ENCODE measurements at regions not wholly inside any gene's neighbourhood (a gene's known extent, or its start where the extent isn't known, plus 50 kb on each side); places are given as distances from the start of the nearest gene placed in this dataset.

DNA sequence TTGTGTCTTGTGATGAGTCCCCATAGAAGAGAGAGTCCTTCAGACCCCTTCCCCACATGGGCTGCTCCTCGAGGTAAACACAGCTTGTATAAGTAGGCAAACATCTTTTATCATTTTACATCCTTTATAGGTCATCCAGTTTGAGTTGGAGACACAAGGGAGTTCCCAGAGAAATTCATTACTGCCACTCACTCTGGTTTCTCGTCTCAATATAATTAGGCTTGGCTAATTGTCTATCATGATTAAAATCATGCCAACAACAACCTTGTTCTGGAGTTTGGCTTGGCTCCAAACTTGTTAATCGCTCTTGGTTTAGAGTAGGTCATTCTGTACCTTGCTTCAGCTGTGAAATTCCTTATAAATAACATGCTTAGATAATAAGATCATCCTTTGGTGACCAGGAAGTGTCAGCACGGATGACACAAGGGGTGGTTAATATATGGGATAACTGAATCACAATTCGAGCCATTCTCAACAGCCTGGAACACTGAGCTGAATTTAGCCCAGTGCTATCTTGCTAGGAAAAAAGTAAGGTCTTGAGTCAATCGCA, 70.7 kb upstream of the DAB1 start:
- TF ChIP-seq, protein P1, sequence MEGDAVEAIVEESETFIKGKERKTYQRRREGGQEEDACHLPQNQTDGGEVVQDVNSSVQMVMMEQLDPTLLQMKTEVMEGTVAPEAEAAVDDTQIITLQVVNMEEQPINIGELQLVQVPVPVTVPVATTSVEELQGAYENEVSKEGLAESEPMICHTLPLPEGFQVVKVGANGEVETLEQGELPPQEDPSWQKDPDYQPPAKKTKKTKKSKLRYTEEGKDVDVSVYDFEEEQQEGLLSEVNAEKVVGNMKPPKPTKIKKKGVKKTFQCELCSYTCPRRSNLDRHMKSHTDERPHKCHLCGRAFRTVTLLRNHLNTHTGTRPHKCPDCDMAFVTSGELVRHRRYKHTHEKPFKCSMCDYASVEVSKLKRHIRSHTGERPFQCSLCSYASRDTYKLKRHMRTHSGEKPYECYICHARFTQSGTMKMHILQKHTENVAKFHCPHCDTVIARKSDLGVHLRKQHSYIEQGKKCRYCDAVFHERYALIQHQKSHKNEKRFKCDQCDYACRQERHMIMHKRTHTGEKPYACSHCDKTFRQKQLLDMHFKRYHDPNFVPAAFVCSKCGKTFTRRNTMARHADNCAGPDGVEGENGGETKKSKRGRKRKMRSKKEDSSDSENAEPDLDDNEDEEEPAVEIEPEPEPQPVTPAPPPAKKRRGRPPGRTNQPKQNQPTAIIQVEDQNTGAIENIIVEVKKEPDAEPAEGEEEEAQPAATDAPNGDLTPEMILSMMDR (IDR thresholded peaks at IDR 0.05; ENCODE audit: extremely low read depth, low read depth, low read length), result no peak
- no peak for DNase-seq (ENCODE audit: insufficient read length, low spot score, missing footprints)
- H3K36me3 ChIP-seq (ENCODE audit: insufficient read depth, low read length), result no peaks in the 10 kb centered on the region

DNA sequence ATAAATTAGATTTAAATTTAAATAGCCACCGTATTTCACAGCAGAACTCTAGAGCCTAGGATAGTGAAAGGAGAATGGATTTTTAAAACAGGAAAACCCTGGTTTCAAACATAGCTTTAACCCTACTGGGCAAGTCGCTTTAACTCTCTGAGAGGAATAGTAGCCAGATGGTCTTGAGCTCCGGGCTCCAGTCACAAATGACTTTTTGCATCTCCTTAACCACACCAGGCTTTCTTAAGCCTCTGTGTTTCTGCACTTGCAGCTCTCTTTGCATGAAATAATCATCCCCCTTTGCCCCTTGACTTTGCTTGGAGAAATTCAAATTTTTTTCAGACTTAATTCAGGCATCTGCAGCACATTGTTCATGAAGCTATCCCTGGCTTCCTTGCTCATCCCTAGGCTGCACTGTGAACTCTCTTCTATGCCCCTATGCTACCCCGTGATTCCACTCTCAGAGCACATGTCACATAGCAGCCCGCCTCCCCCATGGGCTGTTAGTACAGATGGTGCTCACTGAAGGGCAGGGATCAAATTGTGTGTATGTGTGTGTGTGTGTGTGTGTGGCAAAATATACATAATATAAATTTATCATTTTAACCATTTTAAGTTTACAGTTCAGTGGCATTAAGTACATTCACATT, 68.8 kb upstream of the DAB1 start:
- Histone ChIP-seq H3K9me3 (ENCODE audit: low read depth, low read length) (no peaks in the 10 kb centered on the region), H3K4me1 (ENCODE audit: insufficient read depth, low read length) (peaks cover 11% of the 10 kb centered on the region), H3K27ac (ENCODE audit: low read depth, low read length) (no peak overlapping the region), H4K20me1 (ENCODE audit: insufficient read depth, low read length) (no peaks in the 10 kb centered on the region), H3K27me3 (ENCODE audit: insufficient read depth, low read length) (no peaks in the 10 kb centered on the region), H2AFZ (ENCODE audit: low read length) (no peak overlapping the region), H3K4me3 (ENCODE audit: insufficient read depth, low read length) (no peak overlapping the region), H3K79me2 (ENCODE audit: insufficient read depth, low read length) (no peaks in the 10 kb centered on the region), H3K36me3 (ENCODE audit: insufficient read depth, low read length) (no peaks in the 10 kb centered on the region), H3K4me2 (ENCODE audit: insufficient read depth, low read length) (no peak overlapping the region)
- no peak for DNase-seq (ENCODE audit: insufficient read length, low spot score, missing footprints)
- TF ChIP-seq, protein P1 (IDR thresholded peaks at IDR 0.05; ENCODE audit: extremely low read depth, low read depth, low read length), result no peak

More for the DNA sequence above, 70.7 kb upstream of the DAB1 start:
- Histone ChIP-seq H3K27me3 (ENCODE audit: insufficient read depth, low read length) (no peaks in the 10 kb centered on the region), H3K27ac (ENCODE audit: low read depth, low read length) (no peak overlapping the region), H3K9me3 (ENCODE audit: low read depth, low read length) (no peaks in the 10 kb centered on the region), H2AFZ (ENCODE audit: low read length) (no peak overlapping the region), H4K20me1 (ENCODE audit: insufficient read depth, low read length) (no peaks in the 10 kb centered on the region), H3K79me2 (ENCODE audit: insufficient read depth, low read length) (no peaks in the 10 kb centered on the region), H3K4me2 (ENCODE audit: insufficient read depth, low read length) (no peak overlapping the region), H3K4me3 (ENCODE audit: insufficient read depth, low read length) (no peak overlapping the region), H3K4me1 (ENCODE audit: insufficient read depth, low read length) (peaks cover 4% of the 10 kb centered on the region)

DNA sequence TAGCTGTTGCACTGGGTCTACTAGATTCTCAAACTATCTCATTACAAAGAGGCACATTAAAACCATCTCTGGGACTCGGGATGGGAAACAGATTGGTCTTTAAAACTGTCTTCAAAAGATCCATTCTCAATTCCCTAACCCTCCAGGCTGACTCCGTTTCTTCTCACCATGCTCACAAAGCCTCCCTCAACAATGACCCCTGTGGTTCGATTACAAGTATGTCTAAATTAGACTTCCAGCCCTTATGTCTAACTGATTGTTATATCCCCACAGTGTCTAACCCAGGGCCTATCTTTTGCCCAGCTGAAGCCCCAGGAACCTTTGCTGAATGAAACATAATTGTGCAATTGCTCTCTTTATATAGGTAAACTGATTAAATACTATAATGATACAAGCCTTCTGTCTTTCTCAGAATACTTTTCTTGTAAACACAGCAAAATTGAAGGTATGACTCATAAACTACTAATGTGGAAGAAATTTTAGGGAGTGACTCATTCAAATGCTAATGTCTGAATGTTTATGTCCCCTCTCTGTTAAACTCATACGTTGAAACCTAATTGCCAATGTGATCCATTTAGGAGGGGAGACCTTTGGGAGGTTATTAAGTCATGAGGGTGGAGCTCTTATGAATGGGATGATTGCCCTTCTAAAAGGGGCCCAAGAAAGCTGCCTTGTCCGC, 65.6 kb upstream of the DAB1 start:
- peak overlapping the region; percentile 50 for H2AFZ ChIP-seq (ENCODE audit: low read length)
- peak overlapping the region; percentile 27 for H3K27ac ChIP-seq (ENCODE audit: low read depth, low read length)
- peak overlapping the region; percentile 44 for H3K4me2 ChIP-seq (ENCODE audit: insufficient read depth, low read length)
- TF ChIP-seq, protein P1 (IDR thresholded peaks at IDR 0.05; ENCODE audit: extremely low read depth, low read depth, low read length), result no peak
- H3K36me3 ChIP-seq (ENCODE audit: insufficient read depth, low read length), result no peaks in the 10 kb centered on the region
- H3K27me3 ChIP-seq (ENCODE audit: insufficient read depth, low read length), result no peaks in the 10 kb centered on the region
- no peaks in the 10 kb centered on the region for H3K9me3 ChIP-seq (ENCODE audit: low read depth, low read length)
- H3K4me1 ChIP-seq (ENCODE audit: insufficient read depth, low read length), result peaks cover 15% of the 10 kb centered on the region
- peak; percentile 90 for DNase-seq (ENCODE audit: insufficient read length, low spot score, missing footprints)
- no peaks in the 10 kb centered on the region for H4K20me1 ChIP-seq (ENCODE audit: insufficient read depth, low read length)
- no peak overlapping the region for H3K4me3 ChIP-seq (ENCODE audit: insufficient read depth, low read length)
- H3K79me2 ChIP-seq (ENCODE audit: insufficient read depth, low read length), result no peaks in the 10 kb centered on the region

DNA sequence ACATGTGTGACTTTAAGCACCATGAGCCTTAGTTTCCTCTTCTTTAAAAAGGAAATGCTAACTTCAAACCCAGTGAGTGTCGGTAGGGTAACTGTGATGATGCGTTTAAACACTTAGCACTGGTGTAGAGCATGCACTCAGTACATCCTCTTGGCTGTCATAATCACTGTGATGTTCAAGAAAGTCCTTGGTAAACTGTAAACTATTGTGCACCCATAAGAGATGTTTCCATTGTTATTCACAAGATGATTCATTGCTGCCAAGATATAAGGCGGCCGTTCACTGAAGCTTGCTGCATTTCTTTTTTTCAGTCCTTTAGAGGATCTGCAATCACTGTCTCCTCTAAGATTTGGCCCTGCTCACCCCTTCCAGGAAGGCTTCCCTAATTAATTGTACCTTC, 61.8 kb upstream of the DAB1 start:
- Histone ChIP-seq H4K20me1 (ENCODE audit: insufficient read depth, low read length) (no peaks in the 10 kb centered on the region), H3K27ac (ENCODE audit: low read depth, low read length) (no peak overlapping the region), H2AFZ (ENCODE audit: low read length) (no peak overlapping the region), H3K27me3 (ENCODE audit: insufficient read depth, low read length) (no peaks in the 10 kb centered on the region), H3K4me1 (ENCODE audit: insufficient read depth, low read length) (peaks cover 15% of the 10 kb centered on the region), H3K36me3 (ENCODE audit: insufficient read depth, low read length) (no peaks in the 10 kb centered on the region), H3K4me2 (ENCODE audit: insufficient read depth, low read length) (no peak overlapping the region), H3K9me3 (ENCODE audit: low read depth, low read length) (no peaks in the 10 kb centered on the region), H3K4me3 (ENCODE audit: insufficient read depth, low read length) (no peak overlapping the region), H3K79me2 (ENCODE audit: insufficient read depth, low read length) (no peaks in the 10 kb centered on the region)
- TF ChIP-seq, protein P1 (IDR thresholded peaks at IDR 0.05; ENCODE audit: extremely low read depth, low read depth, low read length), result no peak
- no peak for DNase-seq (ENCODE audit: insufficient read length, low spot score, missing footprints)
